NB4 (cell line): ENCODE measurements at regions not wholly inside any gene's neighbourhood (a gene's known extent, or its start where the extent isn't known, plus 50 kb on each side); places are given as distances from the start of the nearest gene placed in this dataset.

Source experiments
- DNase-seq: peaks from one replicate; pipeline ENCODE4 v3.0.0; 2010; ENCODE audit warnings: low read depth
- H3K4me3 ChIP-seq: one replicate; pipeline ENCODE4 v1.5.1; 2011; ENCODE audit warnings: mild to moderate bottlenecking, low read depth, low read length, moderate library complexity
- CTCF ChIP-seq: IDR thresholded peaks from one replicate; pipeline ENCODE4 v1.5.1; 2012; ENCODE audit warnings: low read depth, low read length
- MAX ChIP-seq: IDR thresholded peaks from 2 replicates; pipeline ENCODE4 v1.6.1; 2011; ENCODE audit warnings: low read depth, low read length
- MYC ChIP-seq: IDR thresholded peaks from 2 replicates; pipeline ENCODE4 v1.6.1; 2011; ENCODE audit warnings: low read depth, low read length
- POLR2A ChIP-seq: IDR thresholded peaks from 2 replicates; pipeline ENCODE4 v1.6.1; 2011; ENCODE audit warnings: mild to moderate bottlenecking; ENCODE audit not compliant: insufficient read length; ENCODE audit errors: extremely low read depth

- DNase-seq: no peak
- TF ChIP-seq MAX: no peak
- TF ChIP-seq POLR2A: no peak
- TF ChIP-seq MYC: no peak
- TF ChIP-seq CTCF: no peak
Measured at GRCh38 chr7:115417662-115418061, 495.8 kb downstream of the MDFIC start.

GRCh38 chr7:115410972-115411686, 489.2 kb downstream of the MDFIC start:
- TF ChIP-seq MAX: no peak
- peak; percentile 84 for DNase-seq
- no peak overlapping the region for H3K4me3 ChIP-seq

More at GRCh38 chr7:115417662-115418061, 495.8 kb downstream of the MDFIC start:
- no peak overlapping the region for H3K4me3 ChIP-seq

- peak; percentile 84 for DNase-seq
- no peak overlapping the region for H3K4me3 ChIP-seq
- TF ChIP-seq POLR2A: no peak
- no peak; the same call in 1 of the 2 replicates for TF ChIP-seq MYC
- no peak for TF ChIP-seq CTCF
- no peak for TF ChIP-seq MAX
Measured at GRCh38 chr7:115410434-115410820, 488.5 kb downstream of the MDFIC start.

GRCh38 chr7:115409682-115410433, 488.0 kb downstream of the MDFIC start:
- TF ChIP-seq MYC: no peak
- TF ChIP-seq MAX: peak; percentile 54; the same call in 1 of the 2 replicates
- no peak overlapping the region for H3K4me3 ChIP-seq
- peak; percentile 4 for DNase-seq

GRCh38 chr7:115406219-115406618, 484.3 kb downstream of the MDFIC start:
- no peak for DNase-seq
- H3K4me3 ChIP-seq: no peak overlapping the region
- TF ChIP-seq MAX (no peak), CTCF (no peak), MYC (no peak), POLR2A (no peak)

- no peak for TF ChIP-seq CTCF
- no peak for TF ChIP-seq MYC
- TF ChIP-seq POLR2A: no peak
- no peak for TF ChIP-seq MAX
- H3K4me3 ChIP-seq: no peak overlapping the region
- no peak for DNase-seq
Measured at GRCh38 chr7:115387137-115387536, 465.2 kb downstream of the MDFIC start.
